ENCODE measurements at regions not wholly inside any gene's neighbourhood (a gene's known extent, or its start where the extent isn't known, plus 50 kb on each side); places are given as distances from the start of the nearest gene placed in this dataset.

DNA sequence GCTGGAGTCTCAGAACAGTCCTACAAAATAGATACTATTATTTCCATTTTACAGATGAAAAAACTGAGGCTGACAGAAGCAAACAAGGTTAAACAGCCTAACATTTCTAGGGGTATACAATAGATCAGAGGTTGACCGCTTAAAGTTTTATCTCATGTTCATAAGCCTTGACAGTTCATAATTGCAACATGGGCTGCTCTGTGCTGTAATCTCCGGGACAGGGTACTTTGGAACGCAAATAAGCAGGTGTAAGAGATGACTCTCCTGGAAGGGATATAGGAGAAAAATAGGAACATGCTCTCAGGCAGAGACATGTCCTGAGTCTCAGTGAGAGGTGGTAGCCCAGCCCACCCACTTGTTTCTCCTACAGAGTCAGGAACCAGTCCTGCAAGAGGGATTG lies 72.8 kb upstream of the RBM19 start:
- no peak for TF ChIP-seq SIN3A (IDR thresholded peaks at IDR 0.05; ENCODE audit: borderline replicate concordance, insufficient read depth, low read length)
- no peak for TF ChIP-seq POLR2AphosphoS5 (IDR thresholded peaks at IDR 0.05; ENCODE audit: low read depth, low read length)
- TF ChIP-seq TAF1 (IDR thresholded peaks at IDR 0.05; ENCODE audit: borderline replicate concordance, insufficient read depth, low read length): no peak
